Fibroblast of lung (primary cell): ENCODE measurements at regions not wholly inside any gene's neighbourhood (a gene's known extent, or its start where the extent isn't known, plus 50 kb on each side); places are given as distances from the start of the nearest gene placed in this dataset.

Experiments
- DNase-seq, 2 donors: peaks; one replicate each; pipeline versions ENCODE4 v3.0.0 to v3.0.0-alpha.2; 2010; ENCODE audit warnings: low read depth in 2 of 2
- H2AFZ ChIP-seq: 2 replicates; pipeline ENCODE4 v1.5.1; 2012; ENCODE audit warnings: low read length, control low read depth, inconsistent platforms
- H3K27ac ChIP-seq: 2 replicates; pipeline ENCODE4 v1.5.1; 2011; ENCODE audit warnings: low read length, control low read depth; ENCODE audit not compliant: insufficient read depth
- H3K27me3 ChIP-seq: 2 replicates; pipeline ENCODE4 v1.5.1; 2011; ENCODE audit warnings: mild to moderate bottlenecking, low read length; ENCODE audit not compliant: control insufficient read depth, insufficient read depth
- H3K36me3 ChIP-seq: 2 replicates; pipeline ENCODE4 v1.5.1; 2011; ENCODE audit warnings: low read length; ENCODE audit not compliant: control insufficient read depth, insufficient read depth
- H3K4me1 ChIP-seq: 2 replicates; pipeline ENCODE4 v1.5.1; 2011; ENCODE audit warnings: low read length; ENCODE audit not compliant: control insufficient read depth, insufficient read depth; ENCODE audit errors: extremely low read depth
- H3K4me2 ChIP-seq: 2 replicates; pipeline ENCODE4 v1.5.1; 2011; ENCODE audit warnings: low read length, control low read depth; ENCODE audit not compliant: insufficient read depth; ENCODE audit errors: extremely low read depth
- H3K4me3 ChIP-seq, 4 experiments: fragments of 200-600 bp in 1 of 4; sonication (generic) in 1 of 4; replicated peaks in 1 of 4; 2 replicates each; pipeline ENCODE4 v1.5.1; 2011 to 2016; ENCODE audit warnings: low read length in 4 of 4, low read depth in 3 of 4, mild to moderate bottlenecking in 3 of 4, control low read depth in 2 of 4, inconsistent platforms in 1 of 4, mixed read lengths in 1 of 4; ENCODE audit not compliant: insufficient read depth in 1 of 4; ENCODE audit errors: control extremely low read depth in 1 of 4
- H3K79me2 ChIP-seq: 2 replicates; pipeline ENCODE4 v1.5.1; 2012; ENCODE audit warnings: mild to moderate bottlenecking, low read length, inconsistent platforms; ENCODE audit not compliant: control insufficient read depth, insufficient read depth
- H3K9ac ChIP-seq: 2 replicates; pipeline ENCODE4 v1.5.1; 2011; ENCODE audit warnings: mild to moderate bottlenecking, low read length, control low read depth; ENCODE audit not compliant: insufficient read depth
- H3K9me3 ChIP-seq: 2 replicates; pipeline ENCODE4 v1.5.1; 2012; ENCODE audit warnings: low read depth, low read length; ENCODE audit not compliant: control insufficient read depth, insufficient read depth
- H4K20me1 ChIP-seq: 2 replicates; pipeline ENCODE4 v1.5.1; 2011; ENCODE audit warnings: low read length; ENCODE audit not compliant: control insufficient read depth, insufficient read depth; ENCODE audit errors: extremely low read depth
- CTCF ChIP-seq, 2 donors: IDR thresholded peaks in 1 of 2; conservative IDR thresholded peaks in 1 of 2; 1 replicate in 1 of 2; 2 replicates in 1 of 2; pipeline ENCODE4 v1.5.1; 2011 to 2012; ENCODE audit warnings: low read length in 2 of 2, control low read depth in 1 of 2, inconsistent platforms in 1 of 2, low read depth in 1 of 2, mild to moderate bottlenecking in 1 of 2
- EZH2 ChIP-seq: IDR thresholded peaks from 2 replicates; pipeline ENCODE4 v1.5.1; 2012; ENCODE audit warnings: low read length, control low read depth, mild to moderate bottlenecking; ENCODE audit errors: missing control alignments

DNA sequence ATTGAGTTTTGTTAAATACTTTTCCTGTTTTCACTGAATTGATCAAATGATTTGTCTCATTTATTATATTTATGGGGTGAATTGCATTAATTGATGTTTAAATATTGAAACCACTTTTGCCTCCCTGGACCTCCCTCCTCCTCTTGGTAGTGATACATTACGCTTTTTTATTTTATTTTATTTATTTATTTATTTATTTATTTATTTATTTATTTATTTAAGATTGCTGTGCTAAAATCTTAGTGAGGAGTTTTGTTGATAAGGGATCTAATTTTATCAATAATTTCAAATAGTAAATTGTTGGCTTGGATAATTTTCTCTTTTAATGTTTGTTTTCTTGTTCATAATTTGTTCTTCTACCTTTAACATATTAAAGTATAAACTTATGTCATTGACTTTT is 1281.0 kb upstream of the NXPH2 start:
- Histone ChIP-seq H3K9ac (no peak overlapping the region), H3K27ac (no peak overlapping the region), H3K27me3 (no peaks in the 10 kb centered on the region), H2AFZ (no peak overlapping the region), H3K4me3 (no peak overlapping the region), H4K20me1 (no peaks in the 10 kb centered on the region), H3K79me2 (no peaks in the 10 kb centered on the region), H3K36me3 (no peaks in the 10 kb centered on the region), H3K4me2 (no peak overlapping the region), H3K4me1 (no peaks in the 10 kb centered on the region), H3K9me3 (no peaks in the 10 kb centered on the region)
- TF ChIP-seq CTCF (conservative IDR thresholded peaks at IDR 0.05 in 1 of 2, IDR thresholded peaks at IDR 0.05 in 1 of 2; ENCODE audit: low read depth in 1 of 2, low read length in 2 of 2) = no peak
- no peak for TF ChIP-seq EZH2
- DNase-seq = no peak

DNA sequence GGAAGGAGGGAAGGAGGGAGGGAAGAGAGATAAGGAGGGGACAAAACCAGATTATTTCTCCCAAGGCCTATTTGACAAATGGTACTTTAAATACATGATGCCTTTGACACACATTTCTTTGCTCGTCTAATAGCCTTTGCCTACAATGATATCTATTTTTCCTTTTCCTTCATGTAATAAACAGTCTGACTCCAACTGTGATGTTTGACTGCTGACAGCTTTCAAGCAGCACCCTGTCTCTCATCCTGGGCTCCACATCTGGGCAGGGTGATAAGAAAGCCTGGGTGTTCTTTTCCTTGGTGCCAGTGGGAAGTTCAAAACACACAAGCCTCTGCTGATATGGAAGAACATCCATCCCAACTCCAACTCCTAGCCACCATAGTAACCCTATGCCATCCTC is 1277.7 kb upstream of the NXPH2 start:
- TF ChIP-seq EZH2 (no peak), CTCF (conservative IDR thresholded peaks at IDR 0.05 in 1 of 2, IDR thresholded peaks at IDR 0.05 in 1 of 2; ENCODE audit: low read depth in 1 of 2, low read length in 2 of 2) (no peak)
- no peak overlapping the region for H3K4me3 ChIP-seq
- no peaks in the 10 kb centered on the region for H4K20me1 ChIP-seq
- no peaks in the 10 kb centered on the region for H3K9me3 ChIP-seq
- no peaks in the 10 kb centered on the region for H3K36me3 ChIP-seq
- H3K27ac ChIP-seq = no peak overlapping the region
- no peaks in the 10 kb centered on the region for H3K27me3 ChIP-seq
- DNase-seq = no peak
- no peaks in the 10 kb centered on the region for H3K4me1 ChIP-seq
- no peak overlapping the region for H3K4me2 ChIP-seq
- H2AFZ ChIP-seq = no peak overlapping the region
- H3K79me2 ChIP-seq = no peaks in the 10 kb centered on the region
- H3K9ac ChIP-seq = no peak overlapping the region

- Histone ChIP-seq H3K36me3 (no peaks in the 10 kb centered on the region), H3K4me2 (no peak overlapping the region), H3K9ac (no peak overlapping the region), H3K27me3 (no peaks in the 10 kb centered on the region), H4K20me1 (no peaks in the 10 kb centered on the region), H3K4me1 (no peaks in the 10 kb centered on the region), H3K4me3 (no peak overlapping the region), H3K27ac (no peak overlapping the region), H2AFZ (no peak overlapping the region), H3K79me2 (no peaks in the 10 kb centered on the region), H3K9me3 (no peaks in the 10 kb centered on the region)
- DNase-seq = no peak
- TF ChIP-seq CTCF (conservative IDR thresholded peaks at IDR 0.05 in 1 of 2, IDR thresholded peaks at IDR 0.05 in 1 of 2; ENCODE audit: low read depth in 1 of 2, low read length in 2 of 2) (no peak), EZH2 (no peak)
These were observed 1261.6 kb upstream of the NXPH2 start for GRCh38 chr2:140041811-140042210.
